ENCODE measurements at regions not wholly inside any gene's neighbourhood (a gene's known extent, or its start where the extent isn't known, plus 50 kb on each side); places are given as distances from the start of the nearest gene placed in this dataset.
A peak's percentile ranks its signal among the peaks of the same experiment; 100 is the strongest.

DNA sequence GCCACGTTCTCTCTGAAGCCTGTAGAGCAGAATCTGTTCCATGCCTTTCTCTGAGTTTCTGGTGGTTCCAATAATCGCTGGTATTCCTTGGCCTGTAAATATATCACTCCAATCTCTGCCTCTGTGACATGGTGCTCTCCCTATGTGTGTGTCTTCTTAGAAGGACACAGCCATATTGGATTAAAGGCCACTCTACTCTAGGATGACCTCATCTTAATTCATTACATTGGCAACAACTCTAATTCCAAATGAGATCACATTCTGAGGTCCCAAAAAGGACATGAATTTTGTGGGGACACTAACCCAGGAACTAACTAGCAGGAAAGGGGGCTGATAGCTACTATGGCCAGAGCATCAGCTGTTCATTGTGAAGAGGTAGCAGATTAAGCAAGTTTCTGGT, 110.7 kb downstream of the KLF12 start:
- H3K36me3 ChIP-seq (ENCODE audit: control insufficient read depth, insufficient read depth, low read length): no peaks in the 10 kb centered on the region
- TF ChIP-seq, protein P1, sequence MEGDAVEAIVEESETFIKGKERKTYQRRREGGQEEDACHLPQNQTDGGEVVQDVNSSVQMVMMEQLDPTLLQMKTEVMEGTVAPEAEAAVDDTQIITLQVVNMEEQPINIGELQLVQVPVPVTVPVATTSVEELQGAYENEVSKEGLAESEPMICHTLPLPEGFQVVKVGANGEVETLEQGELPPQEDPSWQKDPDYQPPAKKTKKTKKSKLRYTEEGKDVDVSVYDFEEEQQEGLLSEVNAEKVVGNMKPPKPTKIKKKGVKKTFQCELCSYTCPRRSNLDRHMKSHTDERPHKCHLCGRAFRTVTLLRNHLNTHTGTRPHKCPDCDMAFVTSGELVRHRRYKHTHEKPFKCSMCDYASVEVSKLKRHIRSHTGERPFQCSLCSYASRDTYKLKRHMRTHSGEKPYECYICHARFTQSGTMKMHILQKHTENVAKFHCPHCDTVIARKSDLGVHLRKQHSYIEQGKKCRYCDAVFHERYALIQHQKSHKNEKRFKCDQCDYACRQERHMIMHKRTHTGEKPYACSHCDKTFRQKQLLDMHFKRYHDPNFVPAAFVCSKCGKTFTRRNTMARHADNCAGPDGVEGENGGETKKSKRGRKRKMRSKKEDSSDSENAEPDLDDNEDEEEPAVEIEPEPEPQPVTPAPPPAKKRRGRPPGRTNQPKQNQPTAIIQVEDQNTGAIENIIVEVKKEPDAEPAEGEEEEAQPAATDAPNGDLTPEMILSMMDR (IDR thresholded peaks at IDR 0.05; ENCODE audit: insufficient read depth, low read length, severe bottlenecking): no peak
- DNase-seq (ENCODE audit: low read depth) (no peak), FAIRE-seq (no peak)
- no peaks in the 10 kb centered on the region for H3K27me3 ChIP-seq (ENCODE audit: control insufficient read depth, insufficient read depth, low read length)
- no peak overlapping the region for H3K4me3 ChIP-seq (ENCODE audit: low read depth, low read length)

DNA sequence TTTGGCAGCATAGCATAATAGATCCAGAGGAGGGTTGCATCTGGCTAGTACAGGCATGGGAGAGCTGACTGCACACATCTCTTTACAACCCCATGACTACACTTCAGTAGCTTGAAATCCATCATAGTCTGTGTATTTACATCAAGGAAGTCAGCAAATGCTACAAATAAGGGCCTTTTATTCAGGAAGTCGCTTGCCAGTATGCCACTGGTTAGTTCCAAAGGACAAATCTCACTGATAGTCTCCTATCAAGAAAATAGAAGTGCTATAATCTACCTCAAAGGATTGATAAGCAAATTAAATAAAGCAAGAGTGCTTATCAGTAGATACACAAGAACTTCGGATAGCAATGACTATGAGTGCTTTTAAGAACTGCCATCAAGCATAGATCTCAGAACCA, 112.7 kb downstream of the KLF12 start:
- TF ChIP-seq, protein P1 (IDR thresholded peaks at IDR 0.05; ENCODE audit: insufficient read depth, low read length, severe bottlenecking): no peak
- Histone ChIP-seq H3K36me3 (ENCODE audit: control insufficient read depth, insufficient read depth, low read length) (no peaks in the 10 kb centered on the region), H3K4me3 (ENCODE audit: low read depth, low read length) (no peak overlapping the region), H3K27me3 (ENCODE audit: control insufficient read depth, insufficient read depth, low read length) (no peaks in the 10 kb centered on the region)
- FAIRE-seq (no peak), DNase-seq (ENCODE audit: low read depth) (no peak)

DNA sequence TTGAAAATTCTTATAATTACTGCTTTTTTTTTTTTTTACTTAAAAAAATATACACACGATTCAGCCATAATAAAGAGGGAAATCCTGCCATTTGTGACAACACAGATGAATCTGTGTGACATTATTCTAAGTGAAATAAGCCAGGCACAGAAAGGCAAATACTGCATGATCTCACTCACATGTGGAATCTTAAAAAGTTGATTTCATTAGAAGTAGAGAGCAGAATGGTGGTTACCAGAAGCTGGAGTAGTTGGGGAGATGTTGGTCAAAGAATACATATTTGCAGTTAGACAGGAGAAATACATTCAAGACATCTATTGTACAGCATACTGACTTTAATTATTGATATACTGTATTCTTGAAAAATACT, 116.2 kb downstream of the KLF12 start:
- Histone ChIP-seq H3K36me3 (ENCODE audit: control insufficient read depth, insufficient read depth, low read length) (no peaks in the 10 kb centered on the region), H3K27me3 (ENCODE audit: control insufficient read depth, insufficient read depth, low read length) (no peaks in the 10 kb centered on the region), H3K4me3 (ENCODE audit: low read depth, low read length) (no peak overlapping the region)
- FAIRE-seq (no peak), DNase-seq (ENCODE audit: low read depth) (no peak)
- TF ChIP-seq, protein P1 (IDR thresholded peaks at IDR 0.05; ENCODE audit: insufficient read depth, low read length, severe bottlenecking): no peak

- TF ChIP-seq, protein P1 (IDR thresholded peaks at IDR 0.05; ENCODE audit: insufficient read depth, low read length, severe bottlenecking): no peak
- FAIRE-seq: no peak
- Histone ChIP-seq H3K4me3 (ENCODE audit: low read depth, low read length) (no peak overlapping the region), H3K36me3 (ENCODE audit: control insufficient read depth, insufficient read depth, low read length) (no peaks in the 10 kb centered on the region), H3K27me3 (ENCODE audit: control insufficient read depth, insufficient read depth, low read length) (no peaks in the 10 kb centered on the region)
- no peak for DNase-seq (ENCODE audit: low read depth)
These were observed 116.7 kb downstream of the KLF12 start for GRCh38 chr13:74017301-74018061.

- FAIRE-seq: no peak
- H3K36me3 ChIP-seq (ENCODE audit: control insufficient read depth, insufficient read depth, low read length): no peaks in the 10 kb centered on the region
These were observed 119.1 kb downstream of the KLF12 start for GRCh38 chr13:74015137-74015536.

More at GRCh38 chr13:74015137-74015536, 119.1 kb downstream of the KLF12 start:
- H3K4me3 ChIP-seq (ENCODE audit: low read depth, low read length): no peak overlapping the region
- H3K27me3 ChIP-seq (ENCODE audit: control insufficient read depth, insufficient read depth, low read length): no peaks in the 10 kb centered on the region
- TF ChIP-seq, protein P1 (IDR thresholded peaks at IDR 0.05; ENCODE audit: insufficient read depth, low read length, severe bottlenecking): peak; percentile 6
- peak; percentile 51 for DNase-seq (ENCODE audit: low read depth)
